NCI-H524 (cell line): ENCODE measurements at regions not wholly inside any gene's neighbourhood (a gene's known extent, or its start where the extent isn't known, plus 50 kb on each side); places are given as distances from the start of the nearest gene placed in this dataset.

Experiments used
- DNase-seq, 2 experiments: peaks; one replicate each; lab custom pipeline; 2025; lab: John Stamatoyannopoulos, UW

DNA sequence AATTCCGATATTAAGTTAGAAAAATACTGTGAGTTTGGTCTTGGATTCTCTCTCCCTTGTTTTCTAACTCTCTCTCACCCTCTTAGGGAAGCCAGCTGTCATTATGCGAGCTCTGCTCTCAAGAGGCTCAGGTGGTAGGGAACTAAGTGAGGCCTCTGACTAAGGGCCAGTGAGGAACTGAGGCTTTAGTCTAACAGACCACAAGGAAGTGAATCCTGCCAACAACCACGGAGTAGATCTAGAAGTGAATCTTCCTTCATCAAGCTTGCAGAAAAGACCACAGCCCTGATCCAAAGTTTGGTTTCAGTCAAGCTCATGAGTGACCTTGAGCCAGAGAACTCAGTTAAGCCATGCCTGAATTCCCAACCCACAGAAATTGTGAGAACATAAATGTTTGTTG, 180.1 kb upstream of the PRMT6 start:
- DNase-seq, result peak; percentile 40 to 86

- no peak for DNase-seq
These were observed 176.9 kb upstream of the PRMT6 start for GRCh38 chr1:106879538-106879937.

GRCh38 chr1:106880226-106880625, 176.2 kb upstream of the PRMT6 start:
- no peak for DNase-seq

DNA sequence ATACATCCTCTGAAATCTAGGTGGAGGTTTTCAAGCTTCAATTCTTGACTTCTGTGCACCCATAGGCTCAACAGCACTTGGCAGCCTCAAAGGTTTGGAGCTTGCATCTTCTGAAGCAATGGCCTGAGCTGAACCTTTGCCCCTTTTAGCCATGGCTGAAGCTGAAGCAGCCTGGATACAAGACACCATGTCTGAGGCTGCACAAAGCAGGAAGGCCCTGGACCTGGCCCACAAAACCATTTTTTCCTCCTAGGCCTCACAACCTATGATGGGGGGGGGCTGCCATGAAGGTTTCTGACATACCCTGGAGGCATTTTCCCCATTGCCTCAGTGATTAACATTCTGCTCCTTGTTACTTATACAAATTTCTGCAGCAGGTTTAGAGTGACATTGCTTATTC, 173.3 kb upstream of the PRMT6 start:
- DNase-seq, result no peak

DNA sequence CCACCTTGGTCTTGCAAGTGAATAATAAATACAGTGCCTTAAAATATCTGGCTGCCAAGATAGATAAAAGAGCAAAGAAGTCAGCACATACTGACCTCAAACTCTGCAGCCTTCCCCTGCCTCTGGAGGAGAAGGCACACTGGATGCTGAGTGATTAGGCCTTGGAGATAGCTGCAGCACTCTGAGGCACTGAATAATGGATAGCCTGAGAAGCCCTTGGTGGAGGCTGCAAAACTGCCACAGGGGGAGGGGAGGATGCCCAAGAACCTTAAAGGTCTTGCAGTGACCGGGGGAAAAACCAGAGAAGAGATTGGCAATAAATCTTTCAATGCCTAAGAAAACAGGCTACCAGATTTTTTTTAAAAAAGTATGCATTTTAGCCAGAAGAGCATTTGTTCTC, 167.4 kb upstream of the PRMT6 start:
- DNase-seq, result no peak

DNA sequence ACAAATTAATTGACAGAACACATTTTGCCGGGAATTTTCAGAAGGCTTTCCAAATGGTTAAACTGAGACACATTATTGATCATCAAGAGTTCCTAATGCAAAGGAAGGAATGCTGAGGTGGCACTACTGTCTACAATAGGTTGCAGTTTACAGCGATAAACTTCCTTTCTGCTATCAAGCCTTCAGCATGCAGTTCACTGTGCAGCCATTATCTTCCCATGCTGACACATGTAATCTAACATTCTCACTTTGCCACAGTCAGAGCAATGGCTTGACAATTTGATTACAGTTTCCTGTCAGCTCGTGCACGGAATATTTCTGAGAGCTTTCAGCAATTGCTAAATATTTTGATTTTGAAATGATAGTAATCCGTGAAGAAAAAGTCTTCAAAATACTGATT, 166.9 kb upstream of the PRMT6 start:
- no peak for DNase-seq

DNA sequence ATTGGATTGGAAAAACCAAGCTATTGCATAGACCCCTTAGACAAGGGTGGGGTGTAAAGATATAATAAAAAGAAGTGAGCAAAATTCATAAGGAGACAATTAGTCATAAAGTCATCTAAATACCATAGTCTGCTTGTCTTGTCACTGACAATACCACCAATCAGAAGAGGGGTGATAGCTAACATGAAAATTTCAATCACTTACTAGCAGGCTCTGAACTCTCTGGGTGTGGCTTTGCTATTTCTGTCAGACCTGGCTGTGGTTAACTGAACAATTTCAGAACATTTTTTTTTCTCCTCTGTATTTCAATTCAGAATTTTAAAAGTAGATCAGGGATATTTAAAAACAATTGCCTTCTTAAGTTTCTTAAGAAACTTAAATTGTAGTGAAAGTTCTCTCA, 158.5 kb upstream of the PRMT6 start:
- no peak for DNase-seq

DNA sequence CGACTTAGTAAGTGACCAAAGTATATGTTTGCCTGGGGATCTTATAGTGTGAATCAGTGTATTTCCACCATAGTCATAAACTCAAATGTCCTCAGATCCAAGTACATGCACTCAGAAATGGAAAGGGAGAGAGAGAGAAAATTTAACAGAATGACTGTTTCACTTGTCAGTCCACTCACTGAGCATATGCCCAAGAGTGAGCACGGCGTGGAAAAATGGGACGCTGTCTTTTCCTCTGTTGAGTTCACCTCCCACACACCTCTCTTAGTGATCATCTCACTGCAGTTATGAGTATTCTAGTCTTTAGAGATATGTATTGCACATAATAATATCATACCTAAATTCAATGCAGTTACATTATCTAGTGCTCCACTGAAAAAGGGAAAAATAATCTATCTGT, 156.8 kb upstream of the PRMT6 start:
- no peak for DNase-seq

DNA sequence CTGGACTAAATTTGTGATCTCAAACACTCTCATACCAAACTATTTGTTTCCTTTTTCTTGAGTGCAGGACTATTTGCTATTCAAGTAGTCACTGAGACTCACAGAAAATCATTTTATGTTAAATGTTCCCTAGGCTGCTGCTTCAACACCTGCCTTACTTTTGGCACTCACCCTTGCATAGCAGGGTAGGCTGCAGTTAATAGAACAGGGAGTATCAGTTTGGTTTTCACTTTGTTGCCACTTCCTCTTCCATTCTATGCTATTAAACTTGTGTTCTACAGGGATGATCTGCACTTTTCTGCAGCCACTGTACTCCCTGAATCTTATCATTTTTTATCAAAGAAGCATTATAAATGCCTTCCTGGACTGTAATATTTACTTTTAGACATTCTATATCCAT, 148.7 kb upstream of the PRMT6 start:
- DNase-seq, result no peak

DNA sequence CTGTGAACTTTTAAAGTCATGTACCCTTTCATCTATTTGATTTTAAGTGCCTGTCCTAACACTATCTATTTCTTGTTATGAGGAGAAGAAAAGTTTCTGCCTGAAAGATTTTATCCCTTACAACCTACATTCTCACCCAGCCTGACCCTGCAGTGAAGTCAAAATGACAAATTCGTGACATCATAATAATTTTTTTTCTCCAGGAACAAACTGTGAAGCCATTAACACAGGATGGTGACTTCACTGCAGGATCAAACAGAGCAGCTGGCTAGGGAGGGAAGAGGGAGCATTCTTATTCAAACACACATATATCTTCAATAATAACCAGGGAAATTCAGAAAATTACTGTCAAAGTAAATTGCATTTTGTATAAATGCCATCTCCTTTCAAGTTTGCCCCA, 147.8 kb upstream of the PRMT6 start:
- DNase-seq, result no peak

- DNase-seq, result no peak
These were observed 145.7 kb upstream of the PRMT6 start for GRCh38 chr1:106910798-106911197.

GRCh38 chr1:106912131-106912530, 144.3 kb upstream of the PRMT6 start:
- DNase-seq, result no peak

DNA sequence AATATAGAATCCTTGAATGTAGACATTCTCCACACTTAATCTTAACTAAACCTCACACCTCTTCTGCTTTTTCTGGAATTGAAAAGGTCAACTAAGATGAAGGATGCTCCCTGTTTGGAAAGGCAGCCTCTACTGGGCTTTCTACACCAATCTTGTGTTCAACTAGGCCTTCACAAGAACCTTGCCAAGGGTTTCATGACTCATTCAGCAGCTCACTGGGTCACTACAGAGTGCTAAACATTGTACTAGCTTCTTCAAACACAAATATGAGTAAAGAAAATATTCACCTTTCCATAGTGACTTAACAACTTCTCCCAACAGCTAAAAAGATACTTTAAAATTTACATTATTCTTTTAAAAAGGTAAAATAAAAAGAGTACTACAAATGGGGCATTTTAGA, 135.3 kb upstream of the PRMT6 start:
- DNase-seq, result no peak

DNA sequence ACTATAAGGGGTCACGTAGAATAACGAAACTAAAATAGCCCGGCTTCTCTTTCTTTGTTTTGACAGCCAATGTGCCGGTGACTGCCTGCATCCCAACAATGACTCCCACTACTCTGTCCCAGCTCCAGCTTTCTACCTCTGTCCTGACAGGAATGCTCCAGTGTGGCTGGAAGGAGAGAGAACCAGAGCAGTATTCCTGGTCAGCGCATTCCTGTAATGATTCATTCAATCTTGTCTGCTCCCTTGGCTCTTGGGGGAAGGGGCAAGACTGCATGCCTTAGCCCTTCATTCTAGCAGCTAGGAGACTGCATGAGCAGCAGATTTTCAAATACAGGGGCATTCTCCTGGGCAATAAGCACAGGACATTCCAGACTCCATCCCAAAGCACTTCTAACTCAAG, 132.1 kb upstream of the PRMT6 start:
- no peak for DNase-seq

DNA sequence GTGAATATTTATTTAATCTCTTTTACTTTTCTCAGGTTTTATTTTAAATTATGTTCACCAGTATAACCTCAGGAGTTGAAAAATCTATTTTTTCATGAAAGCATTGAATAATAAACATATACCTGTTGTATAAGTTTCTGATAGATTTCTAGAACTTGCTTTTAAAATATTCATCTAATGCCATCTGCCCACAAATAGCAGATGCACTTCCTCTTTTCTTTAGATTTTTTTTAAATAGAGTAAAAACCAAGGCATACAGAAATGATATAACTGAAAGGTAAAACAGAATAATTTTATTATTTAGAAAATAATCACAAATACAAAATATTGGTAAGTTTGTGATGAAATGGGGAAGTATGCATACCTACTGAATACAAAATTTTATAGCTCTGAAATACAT, 130.7 kb upstream of the PRMT6 start:
- no peak for DNase-seq

DNA sequence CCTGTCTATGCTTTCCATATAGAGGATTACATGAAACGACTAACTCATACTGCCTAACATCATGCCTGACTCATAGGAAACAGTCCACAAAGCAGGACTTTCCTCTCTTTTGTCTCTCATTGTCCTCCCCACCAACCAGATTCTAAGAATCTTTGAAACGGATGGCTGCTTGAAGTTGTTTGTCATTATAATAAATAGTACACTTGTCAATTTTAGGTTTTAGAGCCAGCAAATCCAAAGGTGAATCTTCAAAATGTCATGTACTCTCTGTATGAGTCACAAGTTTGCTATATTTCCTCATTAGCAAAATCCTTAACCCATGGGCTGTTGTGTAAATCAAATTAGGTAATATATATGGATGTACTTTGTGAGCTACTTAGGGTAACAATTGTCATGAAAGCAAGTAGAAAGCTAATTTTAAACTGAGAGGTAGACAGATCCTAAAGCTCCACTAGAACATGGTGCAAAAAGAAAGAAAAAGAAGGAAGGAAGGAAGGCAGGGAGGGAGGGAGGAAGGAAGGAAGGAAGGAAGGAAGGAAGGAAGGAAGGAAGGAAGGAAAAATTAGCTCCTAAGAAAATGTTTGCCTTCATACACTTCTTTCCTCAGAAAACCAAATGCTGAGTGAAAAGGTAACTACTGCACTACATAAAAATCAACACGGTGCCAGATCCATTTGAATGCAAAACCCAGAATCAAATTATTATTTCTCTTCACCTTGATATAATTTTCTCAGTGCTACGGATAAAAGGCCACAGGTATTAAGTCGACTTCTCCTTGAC, 129.5 kb upstream of the PRMT6 start:
- DNase-seq, result no peak

GRCh38 chr1:106937104-106937503, 119.4 kb upstream of the PRMT6 start:
- DNase-seq, result no peak

- peak; percentile 60 to 85 for DNase-seq
These were observed 111.8 kb upstream of the PRMT6 start for GRCh38 chr1:106944721-106945120.

GRCh38 chr1:106952776-106953175, 103.7 kb upstream of the PRMT6 start:
- no peak for DNase-seq

DNA sequence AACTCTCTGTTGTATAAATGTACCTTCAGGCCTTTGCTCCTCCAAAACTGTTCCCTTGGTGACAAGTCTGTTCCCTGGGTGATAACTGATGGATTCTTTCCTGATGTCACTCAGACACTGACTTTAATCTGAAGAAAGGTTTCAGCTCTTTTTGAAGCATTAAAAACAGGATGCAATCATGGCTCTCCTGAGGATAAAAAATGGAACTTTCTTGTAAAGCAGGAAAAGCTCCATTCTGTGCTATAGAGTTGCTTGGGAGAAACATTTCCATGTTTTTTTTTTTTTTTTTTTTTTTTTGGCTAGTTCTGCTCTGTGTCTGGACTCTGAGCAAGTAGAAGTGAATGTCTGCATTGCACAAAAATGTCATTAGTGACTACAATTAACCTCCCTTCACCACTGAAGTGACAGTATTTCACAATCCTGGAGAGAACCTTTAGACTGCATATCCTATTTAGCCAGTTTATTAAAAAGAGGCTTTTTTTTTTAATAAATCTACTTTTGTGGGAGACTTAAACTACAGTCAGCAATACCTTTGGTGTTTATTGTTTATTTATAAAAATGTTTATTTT, 101.7 kb upstream of the PRMT6 start:
- DNase-seq, result no peak

DNA sequence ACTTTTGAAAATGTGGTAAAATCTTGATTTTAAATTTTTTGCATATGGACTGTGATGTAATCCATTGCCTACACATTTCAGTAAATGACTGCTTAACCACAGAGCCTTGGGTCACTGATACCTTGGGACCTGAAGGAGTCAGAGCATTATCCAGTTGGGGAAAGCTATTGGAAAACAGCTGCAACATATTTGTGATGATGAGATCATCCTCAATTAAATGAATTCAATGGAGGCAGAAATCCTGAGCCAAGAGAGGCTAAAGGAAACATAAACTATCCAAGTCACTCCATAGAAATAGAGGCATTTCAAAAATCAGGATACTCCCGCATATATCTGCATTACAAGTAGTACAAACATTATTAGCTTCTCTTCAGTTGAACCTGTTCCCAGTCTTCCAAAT, 99.8 kb upstream of the PRMT6 start:
- DNase-seq, result no peak

- DNase-seq, result no peak
These were observed 98.7 kb upstream of the PRMT6 start for GRCh38 chr1:106957795-106958194.

DNA sequence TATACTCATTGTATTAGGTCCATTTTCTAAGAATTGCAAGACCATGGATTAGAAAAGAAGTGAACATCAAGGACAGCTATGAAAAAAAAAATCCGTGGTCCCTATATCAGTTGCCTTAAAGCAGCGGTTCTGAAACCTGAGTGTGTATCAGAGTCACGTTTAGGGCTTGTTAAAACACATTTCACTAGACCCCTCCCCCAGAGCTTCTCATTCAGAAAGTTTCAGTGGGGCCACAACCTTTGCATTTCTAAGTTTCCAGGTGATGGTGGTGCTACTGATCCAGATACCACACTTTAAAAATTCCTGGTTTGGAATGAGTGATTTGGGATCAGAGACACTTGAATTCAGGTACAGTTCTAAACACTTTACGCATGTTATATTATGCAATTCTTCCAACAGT, 96.1 kb upstream of the PRMT6 start:
- DNase-seq, result no peak

- no peak for DNase-seq
These were observed 94.8 kb upstream of the PRMT6 start for GRCh38 chr1:106961646-106962045.
